ENCODE measurements at regions not wholly inside any gene's neighbourhood (a gene's known extent, or its start where the extent isn't known, plus 50 kb on each side); places are given as distances from the start of the nearest gene placed in this dataset.

DNA sequence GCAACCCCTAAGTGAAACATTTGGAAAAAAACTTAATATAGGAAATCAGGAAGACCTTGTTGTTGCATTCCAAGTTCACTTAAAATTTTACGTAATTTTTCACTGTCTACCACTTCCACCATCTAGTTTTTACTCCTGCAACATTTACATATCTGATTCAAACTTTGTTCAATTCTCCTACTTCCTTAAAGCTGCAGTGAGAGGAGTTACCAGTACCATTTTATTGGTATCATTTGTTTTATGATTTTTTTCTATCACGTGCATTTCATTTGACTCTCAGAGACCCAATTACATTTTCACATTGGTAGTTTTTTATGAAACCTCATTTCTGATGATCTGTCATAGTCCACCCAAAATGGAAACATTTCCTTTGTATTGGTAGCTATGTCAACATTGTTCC, 284.9 kb upstream of the MDFIC2 start:
- Histone ChIP-seq H3K36me3 (ENCODE audit: control insufficient read depth in 4 of 4, insufficient read depth in 4 of 4, low read length in 4 of 4) (no peaks in the 10 kb centered on the region), H3K4me3 (no peak overlapping the region), H3K9me3 (ENCODE audit: control insufficient read depth in 4 of 4, insufficient read depth in 3 of 4, low read length in 3 of 4) (no peaks in the 10 kb centered on the region), H3K9ac (ENCODE audit: insufficient read depth in 1 of 2, low read length in 2 of 2) (no peak overlapping the region), H3K27ac (ENCODE audit: low read depth in 1 of 2, low read length in 1 of 2) (no peak overlapping the region), H3K27me3 (ENCODE audit: control insufficient read depth in 3 of 3, insufficient read depth in 3 of 3, low read length in 2 of 3) (no peaks in the 10 kb centered on the region), H3K4me1 (ENCODE audit: control insufficient read depth in 5 of 5, insufficient read depth in 5 of 5, low read length in 5 of 5) (no peaks in the 10 kb centered on the region)
- TF ChIP-seq, protein P1, sequence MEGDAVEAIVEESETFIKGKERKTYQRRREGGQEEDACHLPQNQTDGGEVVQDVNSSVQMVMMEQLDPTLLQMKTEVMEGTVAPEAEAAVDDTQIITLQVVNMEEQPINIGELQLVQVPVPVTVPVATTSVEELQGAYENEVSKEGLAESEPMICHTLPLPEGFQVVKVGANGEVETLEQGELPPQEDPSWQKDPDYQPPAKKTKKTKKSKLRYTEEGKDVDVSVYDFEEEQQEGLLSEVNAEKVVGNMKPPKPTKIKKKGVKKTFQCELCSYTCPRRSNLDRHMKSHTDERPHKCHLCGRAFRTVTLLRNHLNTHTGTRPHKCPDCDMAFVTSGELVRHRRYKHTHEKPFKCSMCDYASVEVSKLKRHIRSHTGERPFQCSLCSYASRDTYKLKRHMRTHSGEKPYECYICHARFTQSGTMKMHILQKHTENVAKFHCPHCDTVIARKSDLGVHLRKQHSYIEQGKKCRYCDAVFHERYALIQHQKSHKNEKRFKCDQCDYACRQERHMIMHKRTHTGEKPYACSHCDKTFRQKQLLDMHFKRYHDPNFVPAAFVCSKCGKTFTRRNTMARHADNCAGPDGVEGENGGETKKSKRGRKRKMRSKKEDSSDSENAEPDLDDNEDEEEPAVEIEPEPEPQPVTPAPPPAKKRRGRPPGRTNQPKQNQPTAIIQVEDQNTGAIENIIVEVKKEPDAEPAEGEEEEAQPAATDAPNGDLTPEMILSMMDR (IDR thresholded peaks at IDR 0.05; ENCODE audit: control extremely low read depth, extremely low read depth): no peak
- 94 to 95% methylated on average over 2 of the region's 2 CpGs for WGBS, 2 donors
- ATAC-seq (ENCODE audit: insufficient read depth, low FRiP score): no peak
- no peak for DNase-seq

DNA sequence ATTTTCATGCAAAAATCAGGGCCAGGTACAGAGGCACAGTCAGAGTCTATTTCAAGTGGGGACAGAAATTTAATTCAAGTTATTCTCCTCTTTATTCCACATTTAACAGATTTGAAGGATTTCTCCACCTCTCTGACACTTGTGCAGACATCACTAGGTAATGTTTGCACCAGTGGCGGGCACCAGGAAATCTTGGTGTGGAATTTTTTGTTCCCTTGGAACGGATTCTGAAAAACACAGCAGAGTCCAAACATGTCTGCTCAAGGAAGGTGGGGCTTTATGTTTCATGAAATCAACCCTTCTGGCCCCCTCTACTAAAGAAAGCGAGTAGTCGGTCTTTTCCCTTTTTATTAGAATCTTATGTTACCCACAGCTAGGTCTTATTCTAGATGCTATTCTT, 271.2 kb upstream of the MDFIC2 start:
- H3K27me3 ChIP-seq (ENCODE audit: control insufficient read depth in 3 of 3, insufficient read depth in 3 of 3, low read length in 2 of 3): no peaks in the 10 kb centered on the region
- no peak overlapping the region for H3K27ac ChIP-seq (ENCODE audit: low read depth in 1 of 2, low read length in 1 of 2)
- H3K9me3 ChIP-seq (ENCODE audit: control insufficient read depth in 4 of 4, insufficient read depth in 3 of 4, low read length in 3 of 4): no peaks in the 10 kb centered on the region
- H3K4me3 ChIP-seq: no peak overlapping the region
- H3K4me1 ChIP-seq (ENCODE audit: control insufficient read depth in 5 of 5, insufficient read depth in 5 of 5, low read length in 5 of 5): no peaks in the 10 kb centered on the region
- TF ChIP-seq, protein P1 (IDR thresholded peaks at IDR 0.05; ENCODE audit: control extremely low read depth, extremely low read depth): no peak
- DNase-seq: no peak
- no peak overlapping the region for H3K9ac ChIP-seq (ENCODE audit: insufficient read depth in 1 of 2, low read length in 2 of 2)
- 93 to 96% methylated on average over 4 of the region's 4 CpGs for WGBS, 2 donors
- ATAC-seq (ENCODE audit: insufficient read depth, low FRiP score): no peak
- no peaks in the 10 kb centered on the region for H3K36me3 ChIP-seq (ENCODE audit: control insufficient read depth in 4 of 4, insufficient read depth in 4 of 4, low read length in 4 of 4)

DNA sequence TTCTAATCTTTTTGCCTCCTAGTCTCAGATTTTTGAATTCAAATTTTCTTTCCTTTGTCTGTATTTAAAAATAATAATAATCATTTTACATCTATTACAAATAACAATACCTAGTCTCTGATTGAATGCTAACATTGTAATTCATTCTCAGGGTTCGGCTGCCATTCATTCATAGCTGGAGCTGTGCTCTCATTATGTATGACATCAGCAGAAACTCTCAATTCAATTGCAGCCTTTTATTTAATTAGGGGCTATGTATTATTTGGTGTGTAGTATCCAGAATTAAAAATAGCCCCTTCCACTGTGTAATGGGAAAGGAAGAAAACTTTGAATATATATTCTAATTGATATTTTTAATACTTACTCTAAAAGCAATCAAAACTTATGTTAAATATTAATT, 270.4 kb upstream of the MDFIC2 start:
- no peak overlapping the region for H3K27ac ChIP-seq (ENCODE audit: low read depth in 1 of 2, low read length in 1 of 2)
- no peaks in the 10 kb centered on the region for H3K36me3 ChIP-seq (ENCODE audit: control insufficient read depth in 4 of 4, insufficient read depth in 4 of 4, low read length in 4 of 4)
- no peak for DNase-seq
- TF ChIP-seq, protein P1 (IDR thresholded peaks at IDR 0.05; ENCODE audit: control extremely low read depth, extremely low read depth): no peak
- no peaks in the 10 kb centered on the region for H3K27me3 ChIP-seq (ENCODE audit: control insufficient read depth in 3 of 3, insufficient read depth in 3 of 3, low read length in 2 of 3)
- no peaks in the 10 kb centered on the region for H3K9me3 ChIP-seq (ENCODE audit: control insufficient read depth in 4 of 4, insufficient read depth in 3 of 4, low read length in 3 of 4)
- H3K4me3 ChIP-seq: no peak overlapping the region
- WGBS, 2 donors: 90 to 95% methylated on average over 1 of the region's 1 CpG
- H3K4me1 ChIP-seq (ENCODE audit: control insufficient read depth in 5 of 5, insufficient read depth in 5 of 5, low read length in 5 of 5): no peaks in the 10 kb centered on the region
- no peak overlapping the region for H3K9ac ChIP-seq (ENCODE audit: insufficient read depth in 1 of 2, low read length in 2 of 2)
- ATAC-seq (ENCODE audit: insufficient read depth, low FRiP score): no peak

- 49 to 85% methylated on average over 3 of the region's 3 CpGs for WGBS, 2 donors
Observed at GRCh38 chr3:70580021-70580420, 267.6 kb upstream of the MDFIC2 start.

More at GRCh38 chr3:70580021-70580420, 267.6 kb upstream of the MDFIC2 start:
- TF ChIP-seq, protein P1 (IDR thresholded peaks at IDR 0.05; ENCODE audit: control extremely low read depth, extremely low read depth): no peak
- Histone ChIP-seq H3K27ac (ENCODE audit: low read depth in 1 of 2, low read length in 1 of 2) (no peak overlapping the region), H3K27me3 (ENCODE audit: control insufficient read depth in 3 of 3, insufficient read depth in 3 of 3, low read length in 2 of 3) (no peaks in the 10 kb centered on the region), H3K4me3 (no peak overlapping the region), H3K9ac (ENCODE audit: insufficient read depth in 1 of 2, low read length in 2 of 2) (no peak overlapping the region), H3K36me3 (ENCODE audit: control insufficient read depth in 4 of 4, insufficient read depth in 4 of 4, low read length in 4 of 4) (no peaks in the 10 kb centered on the region), H3K4me1 (ENCODE audit: control insufficient read depth in 5 of 5, insufficient read depth in 5 of 5, low read length in 5 of 5) (no peaks in the 10 kb centered on the region), H3K9me3 (ENCODE audit: control insufficient read depth in 4 of 4, insufficient read depth in 3 of 4, low read length in 3 of 4) (no peaks in the 10 kb centered on the region)
- no peak for ATAC-seq (ENCODE audit: insufficient read depth, low FRiP score)
- DNase-seq: peak in 1 of 3 donors; percentile 34

All from lung (tissue), 11 donors.